ENCODE measurements at regions not wholly inside any gene's neighbourhood (a gene's known extent, or its start where the extent isn't known, plus 50 kb on each side); places are given as distances from the start of the nearest gene placed in this dataset.

DNA sequence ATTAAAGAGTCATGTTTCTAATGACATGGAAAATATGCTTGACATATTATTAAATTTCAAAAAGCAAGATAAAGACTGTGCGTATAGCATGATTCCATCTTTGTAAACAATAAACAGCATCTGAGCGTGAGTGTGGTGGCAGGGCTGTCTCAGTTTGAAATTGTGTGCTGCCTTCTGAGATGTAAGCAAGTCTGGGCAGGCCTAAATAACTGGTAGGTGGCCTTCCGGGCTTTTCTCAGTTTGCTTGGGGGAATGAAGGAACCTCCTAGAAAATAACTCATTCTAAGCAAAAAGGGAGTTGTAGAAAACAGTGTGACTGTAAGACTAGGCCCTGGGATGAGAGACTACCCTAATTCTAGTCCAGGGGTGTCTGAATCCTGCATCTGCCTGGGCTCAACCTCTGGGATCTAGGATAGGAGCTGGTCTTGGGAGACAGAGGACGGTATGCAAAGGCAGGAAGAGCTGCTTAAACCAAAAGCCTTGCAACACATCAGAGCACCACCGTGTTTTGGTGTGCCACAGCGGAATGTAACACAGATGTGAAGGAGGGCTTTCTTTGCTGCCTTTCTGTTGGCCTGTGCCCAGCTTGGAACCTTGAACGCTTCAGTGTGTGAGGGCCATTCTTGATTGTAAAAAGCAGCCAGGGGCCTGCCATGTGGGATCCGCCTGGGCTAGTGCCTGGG lies 63.5 kb upstream of the L3MBTL3 start:
- TF ChIP-seq POLR2A (IDR thresholded peaks at IDR 0.05) (no peak), CTCF (IDR thresholded peaks at IDR 0.05) (no peak)
